HG02973 (cell line): ENCODE measurements at regions not wholly inside any gene's neighbourhood (a gene's known extent, or its start where the extent isn't known, plus 50 kb on each side); places are given as distances from the start of the nearest gene placed in this dataset.

Experiments used
- ATAC-seq: cut with Tn5 transposase; IDR thresholded peaks from one replicate; pipeline ENCODE4 v1.9.1; 2021; ENCODE audit warnings: moderate library complexity; ENCODE audit not compliant: unreplicated experiment

- no peak for ATAC-seq
These were observed 194.2 kb upstream of the SGK1 start for GRCh38 chr6:134511984-134512683.

DNA sequence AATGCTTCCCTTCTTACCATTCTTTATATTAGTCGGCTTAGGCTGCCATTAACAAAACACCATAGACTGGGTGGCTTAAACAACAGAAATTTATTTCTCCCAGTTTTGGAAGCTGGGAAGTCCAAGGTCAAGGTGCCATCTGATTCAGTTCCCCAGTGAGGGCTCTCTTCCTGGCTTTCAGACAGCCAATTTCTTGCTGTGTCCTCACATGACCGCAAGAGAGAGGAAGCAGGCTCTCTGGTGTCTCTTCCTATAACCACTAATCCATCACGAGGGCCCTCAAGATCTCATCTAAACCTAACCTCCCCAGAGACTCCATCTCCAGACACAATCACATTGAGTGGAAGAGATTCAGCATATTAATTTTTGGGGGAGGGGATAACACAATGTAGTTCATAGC, 193.0 kb upstream of the SGK1 start:
- no peak for ATAC-seq

DNA sequence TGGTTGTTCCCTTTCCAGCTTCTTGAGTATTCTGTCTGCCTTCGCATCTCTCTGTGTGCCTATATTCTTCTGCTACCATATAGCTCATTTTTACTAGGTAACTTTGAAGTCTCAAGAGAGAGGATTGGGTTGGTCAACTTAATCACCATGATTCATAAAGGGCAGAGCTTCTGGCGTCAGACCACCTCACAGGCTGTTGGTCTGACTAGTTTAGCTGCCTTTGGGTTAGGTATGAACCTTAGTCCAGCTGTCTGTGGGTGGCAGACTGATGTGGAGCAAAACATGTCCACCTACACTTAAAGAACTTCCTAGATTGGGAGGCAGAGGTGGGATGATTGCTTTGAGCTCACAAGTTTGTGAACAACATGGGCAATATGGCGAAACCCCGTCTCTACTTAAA, 192.2 kb upstream of the SGK1 start:
- no peak for ATAC-seq

GRCh38 chr6:134508862-134509498, 191.1 kb upstream of the SGK1 start:
- no peak for ATAC-seq

DNA sequence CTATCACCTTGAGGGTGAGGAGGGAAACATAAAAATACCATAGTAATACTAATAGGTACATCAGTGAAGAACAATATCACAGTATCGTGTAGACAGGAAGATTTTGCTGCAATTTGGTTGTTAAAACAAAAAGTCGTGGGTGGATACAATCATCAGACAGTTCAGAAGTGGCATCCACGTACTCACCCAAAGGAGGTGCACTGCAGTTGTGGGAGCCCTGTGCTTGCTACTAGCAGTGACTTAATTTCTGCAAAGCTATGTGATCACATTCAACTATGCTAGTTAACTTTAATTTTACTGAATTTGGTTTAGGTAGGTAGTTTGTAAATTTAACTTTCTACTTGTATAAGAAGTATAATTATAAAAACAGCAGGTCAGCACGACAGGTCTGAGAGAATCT, 188.2 kb upstream of the SGK1 start:
- no peak for ATAC-seq

DNA sequence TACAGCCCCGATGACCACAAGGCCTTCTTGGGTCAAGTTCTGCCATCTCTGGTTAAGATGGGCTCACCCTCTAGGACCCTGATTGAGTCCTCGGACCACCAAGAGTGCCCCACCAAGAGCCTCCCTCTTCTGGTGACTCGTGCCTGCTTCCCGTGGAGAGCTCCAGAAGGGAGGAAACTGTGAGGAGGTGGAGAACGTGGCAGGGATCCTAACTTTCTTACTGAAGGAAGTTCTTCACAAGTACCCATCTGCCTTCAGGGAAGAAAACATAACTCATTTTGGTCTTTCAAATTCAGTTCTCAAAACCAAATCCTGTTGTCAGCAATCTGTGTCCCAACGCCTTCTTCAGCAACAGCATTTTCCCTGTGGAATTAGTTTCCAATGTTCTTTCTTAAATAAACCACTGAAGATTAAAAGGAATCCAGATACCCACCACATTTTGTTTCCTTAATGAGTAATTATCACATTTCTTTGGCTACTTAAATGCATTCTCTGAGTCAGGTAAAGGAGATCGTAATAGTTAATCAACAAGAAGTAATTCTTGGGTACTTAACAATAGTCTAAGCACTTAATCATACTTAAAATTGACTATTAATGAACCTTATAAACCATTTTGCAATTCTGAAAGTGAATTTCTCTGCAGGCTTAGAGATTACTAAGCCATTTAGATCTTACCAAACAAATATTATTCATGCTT, 185.8 kb upstream of the SGK1 start:
- ATAC-seq, result no peak

DNA sequence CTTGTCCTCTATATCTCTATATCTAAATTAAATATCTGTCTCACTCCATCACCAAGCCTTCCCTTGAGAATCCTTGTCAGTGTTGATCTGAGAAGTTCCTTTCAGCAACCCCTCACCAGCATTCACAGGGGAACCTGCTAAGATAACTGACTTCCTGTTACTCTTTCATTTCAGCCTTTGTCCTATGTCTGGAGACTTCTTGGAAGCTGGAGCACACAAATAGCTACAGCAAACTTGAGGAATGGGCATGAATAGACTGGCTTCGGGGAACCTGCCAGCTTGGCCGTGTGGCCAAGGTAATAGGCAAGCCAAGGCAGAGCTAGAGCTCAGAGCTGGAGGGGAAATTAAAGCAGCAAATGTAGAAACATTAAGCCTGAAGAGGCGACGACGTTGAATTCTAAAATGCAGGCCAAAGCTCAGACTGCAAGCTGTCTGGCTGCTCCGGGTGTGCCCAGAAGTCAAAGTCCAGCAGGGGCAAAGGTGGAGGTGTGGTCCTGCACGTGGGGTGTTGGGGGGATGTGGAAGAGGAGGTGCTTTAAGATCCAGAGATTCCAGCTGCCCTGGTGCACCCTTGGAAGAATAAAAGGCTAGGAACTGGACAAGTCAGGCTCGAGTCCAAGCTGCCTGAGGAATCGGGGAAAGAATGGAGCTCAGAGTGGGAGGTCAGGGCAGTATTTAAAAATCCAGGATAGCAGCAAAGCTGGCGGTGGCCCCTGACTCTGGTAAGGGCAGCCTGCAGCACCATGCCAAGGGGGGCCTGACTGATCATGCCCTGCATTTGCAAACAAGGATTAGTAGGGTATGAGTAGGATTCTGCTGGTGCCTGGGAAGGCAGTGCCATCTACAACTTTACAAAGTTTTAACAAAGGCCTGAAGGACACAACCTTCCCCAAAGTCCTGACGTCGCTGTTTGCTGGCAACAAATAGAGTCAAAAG, 185.0 kb upstream of the SGK1 start:
- ATAC-seq, result no peak

DNA sequence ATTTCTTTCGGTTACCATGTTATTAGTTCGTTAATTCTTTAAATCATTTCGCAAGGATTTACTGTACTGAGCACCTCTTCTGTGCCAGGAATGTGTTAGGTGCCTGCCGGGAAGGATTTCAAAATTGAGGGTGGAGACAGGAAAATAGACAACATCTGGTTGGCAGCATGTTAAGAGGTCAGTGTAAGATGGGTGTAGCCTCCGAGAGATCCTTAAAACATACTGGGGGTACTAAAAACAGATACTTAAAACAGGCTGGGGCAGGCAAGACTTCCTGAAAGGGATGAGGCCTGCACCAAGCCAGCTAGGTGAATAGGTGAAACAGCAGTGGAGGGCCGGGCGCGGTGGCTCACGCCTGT, 178.0 kb upstream of the SGK1 start:
- no peak for ATAC-seq

- ATAC-seq, result no peak
These were observed 177.4 kb upstream of the SGK1 start for GRCh38 chr6:134495203-134495889.

- no peak for ATAC-seq
These were observed 175.9 kb upstream of the SGK1 start for GRCh38 chr6:134493789-134494188.

- ATAC-seq, result no peak
These were observed 173.6 kb upstream of the SGK1 start for GRCh38 chr6:134491477-134491876.

GRCh38 chr6:134482593-134483270, 164.8 kb upstream of the SGK1 start:
- no peak for ATAC-seq

GRCh38 chr6:134481966-134482365, 164.1 kb upstream of the SGK1 start:
- no peak for ATAC-seq

GRCh38 chr6:134480593-134480992, 162.7 kb upstream of the SGK1 start:
- ATAC-seq, result no peak

GRCh38 chr6:134478764-134479399, 161.0 kb upstream of the SGK1 start:
- ATAC-seq, result no peak

- no peak for ATAC-seq
These were observed 160.2 kb upstream of the SGK1 start for GRCh38 chr6:134477991-134478635.

DNA sequence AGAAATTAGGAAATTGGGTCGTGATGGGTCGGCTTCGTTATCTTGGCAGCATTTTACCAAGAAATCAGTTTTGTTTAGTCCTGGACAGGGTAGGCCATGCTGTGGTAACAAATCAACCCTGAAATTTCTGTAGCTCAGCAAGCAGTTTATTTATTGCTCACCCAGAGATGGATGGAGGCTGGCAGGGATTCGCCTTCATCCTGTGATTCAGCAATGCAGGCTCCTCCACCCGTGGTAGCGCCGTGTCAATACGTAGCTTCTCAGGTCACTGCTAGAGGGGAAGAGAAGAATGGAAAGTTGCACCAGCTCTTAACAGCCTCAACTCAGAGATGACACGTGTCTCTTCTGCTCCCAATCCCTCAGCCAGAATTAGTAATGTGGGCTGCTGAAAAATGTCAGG, 157.0 kb upstream of the SGK1 start:
- ATAC-seq, result no peak

DNA sequence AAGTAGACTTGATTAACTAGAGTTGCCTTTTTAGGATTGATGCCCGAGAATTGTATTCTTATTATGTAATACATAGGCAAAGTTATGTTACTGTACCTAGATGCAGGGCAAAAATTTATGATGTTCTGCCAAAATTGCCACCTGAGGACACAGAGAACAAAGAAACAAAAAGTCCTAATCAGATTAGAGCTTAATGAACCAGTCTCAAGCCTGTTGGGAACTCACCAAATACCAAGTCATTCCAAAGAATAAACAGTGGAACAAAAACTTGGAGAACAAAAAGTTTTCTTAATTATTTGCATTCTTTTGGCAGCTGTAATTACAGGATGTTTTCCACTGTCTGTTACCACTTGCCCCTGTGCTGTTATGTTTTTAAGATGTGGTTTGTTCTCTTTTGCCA, 154.7 kb upstream of the SGK1 start:
- no peak for ATAC-seq

DNA sequence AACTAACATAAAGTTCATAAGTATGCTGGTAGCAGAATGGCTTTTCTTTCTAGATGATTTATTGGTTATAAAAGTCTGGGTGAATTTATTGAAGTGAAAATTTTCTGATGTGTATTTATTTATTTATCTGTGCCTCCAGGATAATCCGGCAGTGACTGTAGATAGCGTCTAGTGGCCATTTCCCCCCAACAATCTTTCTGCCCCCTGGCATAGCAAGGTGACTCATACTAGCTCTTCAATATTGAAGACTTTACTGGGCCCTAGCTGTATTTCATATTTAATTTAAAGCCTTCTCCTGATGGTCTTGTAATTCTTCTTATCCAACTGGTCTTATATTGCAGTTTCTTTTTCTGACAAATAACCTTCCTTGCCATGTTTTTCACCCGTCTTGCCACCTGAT, 154.1 kb upstream of the SGK1 start:
- ATAC-seq, result no peak
